Chondrocyte (in vitro differentiated cells): ENCODE measurements at regions not wholly inside any gene's neighbourhood (a gene's known extent, or its start where the extent isn't known, plus 50 kb on each side); places are given as distances from the start of the nearest gene placed in this dataset.

Experiments used
- DNase-seq: peaks from one replicate; pipeline ENCODE4 v3.0.0; 2021; ENCODE audit warnings: mixed read lengths, low spot score
- H3K27ac Mint-ChIP-seq: one replicate; pipeline ENCODE4 v1.8.0; 2021; ENCODE audit warnings: mild to moderate bottlenecking, moderate library complexity, mixed read lengths; ENCODE audit not compliant: unreplicated experiment
- H3K27me3 Mint-ChIP-seq: 2 replicates; pipeline ENCODE4 v1.8.0; 2021; ENCODE audit warnings: low read depth, mixed read lengths
- H3K36me3 Mint-ChIP-seq: 2 replicates; pipeline ENCODE4 v1.8.0; 2021; ENCODE audit warnings: low read depth, mixed read lengths
- H3K4me1 Mint-ChIP-seq: 2 replicates; pipeline ENCODE4 v1.8.0; 2021; ENCODE audit warnings: low read depth, mild to moderate bottlenecking, mixed read lengths
- H3K4me3 Mint-ChIP-seq: one replicate; pipeline ENCODE4 v1.8.0; 2021; ENCODE audit warnings: mild to moderate bottlenecking, moderate library complexity, mixed read lengths; ENCODE audit not compliant: unreplicated experiment
- H3K9me3 Mint-ChIP-seq: 2 replicates; pipeline ENCODE4 v1.8.0; 2021; ENCODE audit warnings: low read depth, mixed read lengths
- TF ChIP-seq, protein P1 (sequence below): fragments of 200-600 bp; sonication (generic); IDR thresholded peaks from 2 replicates; pipeline ENCODE4 v1.5.0; 2021; ENCODE audit warnings: antibody characterized with exemption, mild to moderate bottlenecking, moderate library complexity

DNA sequence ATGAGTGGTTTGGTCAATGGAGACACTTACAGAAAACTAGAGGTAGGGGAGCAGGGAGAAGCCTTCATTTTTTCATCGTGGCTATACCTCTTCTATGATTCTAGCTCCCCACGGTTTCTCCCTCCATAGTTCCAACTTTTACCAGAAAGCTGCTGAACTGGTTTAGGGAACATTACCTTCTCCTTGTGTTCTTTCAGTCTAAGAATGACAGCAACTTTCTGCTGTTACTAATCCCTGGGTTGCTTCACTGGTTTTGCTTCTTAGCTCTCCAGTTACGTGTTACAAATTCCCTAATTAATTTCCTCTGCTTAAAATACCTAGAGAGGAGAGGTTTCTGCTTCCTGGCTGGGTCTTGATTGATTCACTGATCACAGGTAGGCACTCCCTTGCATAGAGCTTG is 499.9 kb downstream of the SLC4A3 start:
- TF ChIP-seq, protein P1, sequence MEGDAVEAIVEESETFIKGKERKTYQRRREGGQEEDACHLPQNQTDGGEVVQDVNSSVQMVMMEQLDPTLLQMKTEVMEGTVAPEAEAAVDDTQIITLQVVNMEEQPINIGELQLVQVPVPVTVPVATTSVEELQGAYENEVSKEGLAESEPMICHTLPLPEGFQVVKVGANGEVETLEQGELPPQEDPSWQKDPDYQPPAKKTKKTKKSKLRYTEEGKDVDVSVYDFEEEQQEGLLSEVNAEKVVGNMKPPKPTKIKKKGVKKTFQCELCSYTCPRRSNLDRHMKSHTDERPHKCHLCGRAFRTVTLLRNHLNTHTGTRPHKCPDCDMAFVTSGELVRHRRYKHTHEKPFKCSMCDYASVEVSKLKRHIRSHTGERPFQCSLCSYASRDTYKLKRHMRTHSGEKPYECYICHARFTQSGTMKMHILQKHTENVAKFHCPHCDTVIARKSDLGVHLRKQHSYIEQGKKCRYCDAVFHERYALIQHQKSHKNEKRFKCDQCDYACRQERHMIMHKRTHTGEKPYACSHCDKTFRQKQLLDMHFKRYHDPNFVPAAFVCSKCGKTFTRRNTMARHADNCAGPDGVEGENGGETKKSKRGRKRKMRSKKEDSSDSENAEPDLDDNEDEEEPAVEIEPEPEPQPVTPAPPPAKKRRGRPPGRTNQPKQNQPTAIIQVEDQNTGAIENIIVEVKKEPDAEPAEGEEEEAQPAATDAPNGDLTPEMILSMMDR: no peak
- Mint-ChIP-seq H3K36me3 (peaks cover 6% of the 10 kb centered on the region), H3K27me3 (no peaks in the 10 kb centered on the region)

DNA sequence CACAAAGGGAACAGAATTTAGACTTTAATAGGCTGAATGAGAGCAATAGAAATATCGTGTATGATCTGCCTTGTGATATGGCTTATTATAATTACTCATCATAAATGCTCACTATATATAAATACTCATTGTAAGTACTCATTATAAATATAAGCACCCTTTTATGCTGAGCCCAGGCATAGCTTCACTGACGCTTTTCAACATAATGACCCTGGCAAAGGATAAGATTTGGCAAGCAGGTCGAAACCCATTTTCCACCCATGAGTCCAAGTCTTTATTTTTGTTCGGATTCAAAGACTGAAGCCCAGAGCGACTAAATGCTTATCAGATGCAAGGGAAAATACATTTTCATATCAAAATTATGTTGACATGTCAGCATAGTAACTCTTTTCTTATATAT is 500.4 kb downstream of the SLC4A3 start:
- H3K27ac Mint-ChIP-seq: no peak overlapping the region
- H3K4me1 Mint-ChIP-seq: no peaks in the 10 kb centered on the region
- H3K9me3 Mint-ChIP-seq: peaks cover 20% of the 10 kb centered on the region
- H3K27me3 Mint-ChIP-seq: no peaks in the 10 kb centered on the region
- TF ChIP-seq, protein P1: no peak
- no peak overlapping the region for H3K4me3 Mint-ChIP-seq
- no peak for DNase-seq
- peaks cover 3% of the 10 kb centered on the region for H3K36me3 Mint-ChIP-seq

More for the DNA sequence above, 499.9 kb downstream of the SLC4A3 start:
- no peak overlapping the region for H3K4me3 Mint-ChIP-seq
- DNase-seq: no peak
- peaks cover 23% of the 10 kb centered on the region for H3K9me3 Mint-ChIP-seq
- no peak overlapping the region for H3K27ac Mint-ChIP-seq
- H3K4me1 Mint-ChIP-seq: no peaks in the 10 kb centered on the region

- H3K27ac Mint-ChIP-seq: no peak overlapping the region
- peaks cover 3% of the 10 kb centered on the region for H3K36me3 Mint-ChIP-seq
- H3K27me3 Mint-ChIP-seq: no peaks in the 10 kb centered on the region
- H3K4me1 Mint-ChIP-seq: no peaks in the 10 kb centered on the region
- no peak for DNase-seq
- TF ChIP-seq, protein P1: no peak
- no peak overlapping the region for H3K4me3 Mint-ChIP-seq
- H3K9me3 Mint-ChIP-seq: peaks cover 20% of the 10 kb centered on the region
These were observed 502.0 kb downstream of the SLC4A3 start for GRCh38 chr2:220129391-220129790.

DNA sequence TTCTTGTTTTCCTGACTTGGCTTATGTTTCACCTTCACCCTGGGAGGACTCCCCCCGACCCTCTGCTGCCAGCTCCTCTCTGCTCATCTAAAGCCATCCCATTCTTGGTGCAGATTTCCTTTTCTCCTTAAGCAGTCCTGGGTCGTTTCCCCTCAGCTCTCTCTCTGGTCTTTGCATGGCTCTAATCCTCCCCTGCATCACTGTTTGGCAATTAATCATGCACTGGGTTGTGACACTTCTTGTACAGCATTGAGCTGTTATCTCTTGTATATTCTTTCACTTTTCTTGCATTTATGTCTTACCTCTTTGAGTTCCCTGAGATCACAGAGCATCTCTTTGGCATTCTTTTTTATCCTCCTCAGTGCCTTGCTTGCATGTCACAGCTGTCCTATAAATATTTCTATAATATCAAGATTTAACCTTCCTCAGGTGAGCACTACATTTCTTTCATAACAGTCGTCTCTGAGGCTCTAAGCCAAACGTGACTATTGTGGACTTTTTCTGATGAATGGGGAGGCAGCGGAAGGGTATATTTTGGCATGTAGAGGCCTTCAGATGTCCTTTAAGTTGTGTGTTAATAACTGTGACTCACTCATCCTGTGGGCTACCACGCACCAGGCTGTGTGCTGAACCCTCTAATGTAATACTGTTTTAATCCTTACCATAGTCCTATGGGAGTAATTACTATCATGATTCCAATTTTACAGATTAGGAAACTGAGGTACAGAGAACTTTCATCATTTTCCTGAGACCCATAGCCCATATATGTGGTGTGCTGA is 507.5 kb downstream of the SLC4A3 start:
- H3K36me3 Mint-ChIP-seq: peaks cover 3% of the 10 kb centered on the region
- no peaks in the 10 kb centered on the region for H3K4me1 Mint-ChIP-seq
- H3K27ac Mint-ChIP-seq: no peak overlapping the region
- TF ChIP-seq, protein P1: no peak
- no peaks in the 10 kb centered on the region for H3K27me3 Mint-ChIP-seq
- DNase-seq: no peak
- no peak overlapping the region for H3K4me3 Mint-ChIP-seq
- peaks cover 18% of the 10 kb centered on the region for H3K9me3 Mint-ChIP-seq

GRCh38 chr2:220143336-220143735 is 515.9 kb downstream of the SLC4A3 start:
- DNase-seq: no peak

More at GRCh38 chr2:220143336-220143735, 515.9 kb downstream of the SLC4A3 start:
- H3K9me3 Mint-ChIP-seq: peaks cover 7% of the 10 kb centered on the region
- H3K27me3 Mint-ChIP-seq: no peaks in the 10 kb centered on the region
- TF ChIP-seq, protein P1: no peak
- H3K36me3 Mint-ChIP-seq: no peaks in the 10 kb centered on the region
- H3K4me3 Mint-ChIP-seq: no peak overlapping the region
- H3K27ac Mint-ChIP-seq: no peak overlapping the region
- peaks cover 20% of the 10 kb centered on the region for H3K4me1 Mint-ChIP-seq
